ENCODE measurements at regions not wholly inside any gene's neighbourhood (a gene's known extent, or its start where the extent isn't known, plus 50 kb on each side); places are given as distances from the start of the nearest gene placed in this dataset.

DNA sequence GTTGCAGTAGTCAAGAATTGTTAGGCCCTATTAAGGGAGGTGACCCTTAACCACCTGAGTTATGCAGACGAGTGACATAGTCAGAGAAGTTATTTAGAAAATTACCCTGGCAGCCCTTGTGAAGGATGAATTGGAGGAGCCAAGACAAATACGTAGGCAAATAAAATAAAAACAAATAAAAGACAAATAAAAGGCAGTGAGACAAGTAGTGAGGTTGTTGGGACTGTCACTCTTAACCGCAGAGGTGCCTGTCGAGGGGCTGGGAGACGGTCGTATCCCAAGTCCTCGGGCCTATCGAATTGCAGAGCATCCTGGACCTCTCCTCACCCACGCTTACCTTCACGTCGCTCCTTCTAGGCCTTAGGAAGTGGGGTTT lies 58.0 kb upstream of the ZC4H2 start:
- DNase-seq: no peak
- Histone ChIP-seq H3K4me1 (ENCODE audit: control insufficient read depth, insufficient read depth, low read length, poor library complexity, severe bottlenecking) (no peaks in the 10 kb centered on the region), H3K27me3 (ENCODE audit: control insufficient read depth, insufficient read depth, low read length) (no peaks in the 10 kb centered on the region), H3K9me3 (ENCODE audit: control insufficient read depth in 2 of 2, low read length in 2 of 2) (no peaks in the 10 kb centered on the region), H3K27ac (ENCODE audit: insufficient read depth, low read length, poor library complexity, severe bottlenecking) (peak overlapping the region; percentile 33), H3K36me3 (ENCODE audit: control insufficient read depth, insufficient read depth, low read length) (no peaks in the 10 kb centered on the region), H3K4me3 (ENCODE audit: low read depth, low read length) (peak overlapping the region; percentile 71)
- ATAC-seq (ENCODE audit: low read depth in 2 of 2): no peak
- Mint-ChIP-seq H3K27ac (peak overlapping the region; percentile 23 to 93 (median 77)), H3K4me3 (peak overlapping the region; percentile 86 to 94 (median 90)), H3K4me1 (peaks cover 0 to 33% (median 8%) of the 10 kb centered on the region in 4 donors), H3K27me3 (peaks cover 6% of the 10 kb centered on the region), H3K36me3 (no peaks in the 10 kb centered on the region), H3K9me3 (no peaks in the 10 kb centered on the region)

Measured in CD4-positive, CD25-positive, alpha-beta regulatory T cell (primary cell).